Endothelial cell (in vitro differentiated cells): ENCODE measurements at regions not wholly inside any gene's neighbourhood (a gene's known extent, or its start where the extent isn't known, plus 50 kb on each side); places are given as distances from the start of the nearest gene placed in this dataset.

Source experiments
- DNase-seq: peaks from one replicate; pipeline ENCODE4 v3.0.0; 2021; ENCODE audit warnings: low spot score
- H3K27ac Mint-ChIP-seq: one replicate; pipeline ENCODE4 v1.8.0; 2021; ENCODE audit warnings: mixed read lengths, inconsistent platforms; ENCODE audit not compliant: unreplicated experiment
- H3K27me3 Mint-ChIP-seq: one replicate; pipeline ENCODE4 v1.8.0; 2021; ENCODE audit warnings: mild to moderate bottlenecking, moderate library complexity, mixed read lengths, inconsistent platforms; ENCODE audit not compliant: unreplicated experiment
- H3K36me3 Mint-ChIP-seq: one replicate; pipeline ENCODE4 v1.8.0; 2021; ENCODE audit warnings: mild to moderate bottlenecking, low read depth, mixed read lengths, inconsistent platforms; ENCODE audit not compliant: unreplicated experiment
- H3K4me1 Mint-ChIP-seq: one replicate; pipeline ENCODE4 v1.8.0; 2021; ENCODE audit warnings: mild to moderate bottlenecking, mixed read lengths, inconsistent platforms; ENCODE audit not compliant: unreplicated experiment
- H3K4me3 Mint-ChIP-seq: one replicate; pipeline ENCODE4 v1.8.0; 2021; ENCODE audit warnings: mild to moderate bottlenecking, mixed read lengths, inconsistent platforms; ENCODE audit not compliant: unreplicated experiment
- H3K9me3 Mint-ChIP-seq: one replicate; pipeline ENCODE4 v1.8.0; 2021; ENCODE audit warnings: mixed read lengths, inconsistent platforms; ENCODE audit not compliant: unreplicated experiment
- TF ChIP-seq, protein P1 (sequence below): fragments of 200-600 bp; sonication (generic); IDR thresholded peaks from one replicate; pipeline ENCODE4 v1.5.0; 2021; ENCODE audit warnings: antibody characterized with exemption; ENCODE audit not compliant: unreplicated experiment

DNA sequence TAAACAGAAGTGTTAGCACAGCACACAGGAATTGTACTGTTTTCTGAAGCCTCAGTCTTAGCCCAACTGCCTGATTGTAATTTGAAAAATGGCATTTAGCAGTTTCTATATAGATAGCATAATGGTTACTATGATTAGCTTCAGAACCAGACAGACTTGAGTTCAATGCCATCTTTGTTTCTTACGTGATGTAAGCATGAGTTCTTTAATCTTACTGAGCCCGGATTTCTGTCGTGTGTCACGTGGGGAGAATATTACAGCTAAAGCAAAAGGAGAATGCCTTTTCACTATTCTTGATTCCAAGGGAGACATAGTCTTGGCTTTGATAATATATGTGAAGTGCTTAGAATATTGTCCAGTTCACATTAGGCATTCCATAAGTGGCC lies 407.3 kb downstream of the STIM2 start:
- Mint-ChIP-seq H3K4me1 (no peaks in the 10 kb centered on the region), H3K27me3 (peaks cover 1% of the 10 kb centered on the region), H3K36me3 (no peaks in the 10 kb centered on the region), H3K9me3 (no peaks in the 10 kb centered on the region), H3K4me3 (no peak overlapping the region), H3K27ac (no peak overlapping the region)
- DNase-seq, result no peak
- TF ChIP-seq, protein P1, sequence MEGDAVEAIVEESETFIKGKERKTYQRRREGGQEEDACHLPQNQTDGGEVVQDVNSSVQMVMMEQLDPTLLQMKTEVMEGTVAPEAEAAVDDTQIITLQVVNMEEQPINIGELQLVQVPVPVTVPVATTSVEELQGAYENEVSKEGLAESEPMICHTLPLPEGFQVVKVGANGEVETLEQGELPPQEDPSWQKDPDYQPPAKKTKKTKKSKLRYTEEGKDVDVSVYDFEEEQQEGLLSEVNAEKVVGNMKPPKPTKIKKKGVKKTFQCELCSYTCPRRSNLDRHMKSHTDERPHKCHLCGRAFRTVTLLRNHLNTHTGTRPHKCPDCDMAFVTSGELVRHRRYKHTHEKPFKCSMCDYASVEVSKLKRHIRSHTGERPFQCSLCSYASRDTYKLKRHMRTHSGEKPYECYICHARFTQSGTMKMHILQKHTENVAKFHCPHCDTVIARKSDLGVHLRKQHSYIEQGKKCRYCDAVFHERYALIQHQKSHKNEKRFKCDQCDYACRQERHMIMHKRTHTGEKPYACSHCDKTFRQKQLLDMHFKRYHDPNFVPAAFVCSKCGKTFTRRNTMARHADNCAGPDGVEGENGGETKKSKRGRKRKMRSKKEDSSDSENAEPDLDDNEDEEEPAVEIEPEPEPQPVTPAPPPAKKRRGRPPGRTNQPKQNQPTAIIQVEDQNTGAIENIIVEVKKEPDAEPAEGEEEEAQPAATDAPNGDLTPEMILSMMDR, result no peak

DNA sequence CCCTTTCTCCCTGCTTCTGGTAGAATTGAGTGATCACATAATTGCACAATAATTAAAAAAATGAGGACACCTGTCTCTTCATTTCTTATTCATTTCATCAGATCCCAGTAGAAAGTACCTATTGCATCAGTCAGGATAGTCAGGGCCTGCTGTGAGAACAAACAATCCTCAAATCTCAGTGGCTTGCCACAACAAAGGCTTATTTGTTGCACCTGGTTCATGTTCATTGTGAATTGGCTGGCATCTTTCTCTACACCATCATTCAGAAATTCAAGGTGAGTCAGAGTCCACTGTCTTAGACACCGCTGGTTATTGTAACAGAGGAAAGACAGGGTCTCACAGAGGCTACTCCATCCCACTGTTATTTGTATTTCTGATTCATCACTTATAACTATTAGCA lies 409.8 kb downstream of the STIM2 start:
- TF ChIP-seq, protein P1, result no peak
- Mint-ChIP-seq H3K4me3 (no peak overlapping the region), H3K36me3 (no peaks in the 10 kb centered on the region), H3K9me3 (no peaks in the 10 kb centered on the region), H3K4me1 (no peaks in the 10 kb centered on the region), H3K27me3 (peaks cover 1% of the 10 kb centered on the region), H3K27ac (no peak overlapping the region)
- DNase-seq, result no peak

DNA sequence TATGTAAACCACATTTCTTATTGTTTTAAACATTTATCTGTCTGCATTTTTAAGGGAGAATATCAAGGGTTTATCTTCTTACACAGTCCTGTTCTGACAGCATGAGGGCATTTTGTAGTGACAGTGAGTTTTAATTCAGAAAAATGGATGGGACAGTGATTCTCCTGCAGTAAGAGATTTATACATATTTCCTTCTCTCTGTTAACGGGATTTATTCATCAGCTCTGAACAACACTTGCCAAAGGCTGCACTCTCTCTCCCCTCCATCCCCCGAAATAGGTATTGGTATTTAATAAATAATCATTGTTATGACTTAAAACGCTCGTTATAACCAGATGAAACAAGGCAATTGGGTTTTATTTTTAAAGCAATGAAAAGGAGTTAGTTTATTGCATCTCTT lies 410.9 kb downstream of the STIM2 start:
- Mint-ChIP-seq H3K27me3 (peaks cover 1% of the 10 kb centered on the region), H3K4me1 (no peaks in the 10 kb centered on the region), H3K36me3 (no peaks in the 10 kb centered on the region), H3K9me3 (no peaks in the 10 kb centered on the region), H3K4me3 (no peak overlapping the region), H3K27ac (no peak overlapping the region)
- DNase-seq, result no peak
- TF ChIP-seq, protein P1, result no peak

DNA sequence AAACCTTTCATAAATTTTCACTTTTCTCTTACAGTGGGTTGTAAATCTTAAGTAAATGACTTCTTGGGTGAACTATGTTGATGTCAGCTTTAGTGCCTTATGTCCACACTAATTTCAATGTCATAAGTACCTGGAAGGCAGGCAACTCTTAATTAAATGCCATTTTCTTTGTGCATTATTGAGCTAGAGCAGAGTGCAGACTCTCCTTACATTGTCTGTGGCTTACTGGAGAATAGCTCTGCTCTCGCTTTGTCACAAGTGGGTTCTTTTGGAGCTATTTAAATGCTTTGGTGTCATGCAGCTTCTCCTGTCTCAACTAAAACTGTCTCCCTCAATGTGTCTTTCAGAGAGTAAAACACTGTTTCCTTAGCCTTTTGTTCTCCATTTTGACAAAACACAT lies 411.6 kb downstream of the STIM2 start:
- no peak for DNase-seq
- no peaks in the 10 kb centered on the region for H3K4me1 Mint-ChIP-seq
- no peaks in the 10 kb centered on the region for H3K9me3 Mint-ChIP-seq
- H3K27ac Mint-ChIP-seq, result no peak overlapping the region
- H3K27me3 Mint-ChIP-seq, result no peaks in the 10 kb centered on the region
- TF ChIP-seq, protein P1, result no peak
- no peak overlapping the region for H3K4me3 Mint-ChIP-seq
- H3K36me3 Mint-ChIP-seq, result no peaks in the 10 kb centered on the region

DNA sequence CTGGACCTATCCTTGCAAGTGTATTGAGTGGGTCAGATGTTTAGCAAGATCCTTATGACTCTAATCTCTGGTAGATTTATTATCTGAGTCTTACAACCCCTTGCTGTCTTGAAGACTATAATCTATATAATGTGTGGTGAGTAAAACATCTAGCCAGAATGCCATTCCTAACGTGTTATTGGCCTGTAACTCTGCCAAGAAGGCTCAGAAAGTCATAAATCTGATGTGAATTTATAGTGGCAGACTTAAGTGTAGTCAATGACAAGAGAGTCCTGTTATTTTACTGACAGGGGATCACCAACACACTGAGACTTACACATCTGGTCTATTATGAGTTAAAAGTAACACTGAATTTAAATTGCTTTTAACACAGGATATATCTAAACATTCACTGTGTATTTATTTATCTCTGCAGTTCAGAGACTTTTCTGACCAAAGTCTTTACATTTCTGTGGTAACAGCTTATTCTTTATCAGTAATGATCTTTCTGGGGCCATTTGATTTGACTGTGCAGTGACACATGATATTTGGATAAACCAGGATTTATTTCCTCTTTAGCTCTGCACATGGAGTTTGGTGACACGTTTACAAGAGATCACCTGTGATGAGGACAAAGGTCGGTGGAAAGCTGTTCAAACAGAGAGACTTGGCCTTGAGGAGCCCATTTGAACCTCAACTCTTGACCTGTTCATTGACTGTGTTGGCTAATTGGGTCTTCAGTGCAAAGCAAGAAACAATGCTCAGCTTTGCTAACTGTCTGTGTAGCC lies 415.8 kb downstream of the STIM2 start:
- no peak overlapping the region for H3K27ac Mint-ChIP-seq
- TF ChIP-seq, protein P1, result no peak
- no peaks in the 10 kb centered on the region for H3K36me3 Mint-ChIP-seq
- peaks cover 4% of the 10 kb centered on the region for H3K27me3 Mint-ChIP-seq
- H3K4me3 Mint-ChIP-seq, result no peak overlapping the region
- H3K4me1 Mint-ChIP-seq, result no peaks in the 10 kb centered on the region
- no peak for DNase-seq
- no peaks in the 10 kb centered on the region for H3K9me3 Mint-ChIP-seq
